DND-41 (cell line): ENCODE measurements at regions not wholly inside any gene's neighbourhood (a gene's known extent, or its start where the extent isn't known, plus 50 kb on each side); places are given as distances from the start of the nearest gene placed in this dataset.

ENCODE experiments used
- EZH2 ChIP-seq: IDR thresholded peaks from 3 replicates; pipeline ENCODE4 v1.6.1; 2012; ENCODE audit warnings: borderline replicate concordance, low read depth, mild to moderate bottlenecking, moderate library complexity, low read length, inconsistent platforms; ENCODE audit not compliant: severe bottlenecking
- TF ChIP-seq, protein P1 (sequence below): IDR thresholded peaks from 2 replicates; pipeline ENCODE4 v1.5.1; 2012; ENCODE audit warnings: borderline replicate concordance, low read length, moderate library complexity, mild to moderate bottlenecking; ENCODE audit not compliant: poor library complexity, severe bottlenecking; ENCODE audit errors: extremely low read depth

DNA sequence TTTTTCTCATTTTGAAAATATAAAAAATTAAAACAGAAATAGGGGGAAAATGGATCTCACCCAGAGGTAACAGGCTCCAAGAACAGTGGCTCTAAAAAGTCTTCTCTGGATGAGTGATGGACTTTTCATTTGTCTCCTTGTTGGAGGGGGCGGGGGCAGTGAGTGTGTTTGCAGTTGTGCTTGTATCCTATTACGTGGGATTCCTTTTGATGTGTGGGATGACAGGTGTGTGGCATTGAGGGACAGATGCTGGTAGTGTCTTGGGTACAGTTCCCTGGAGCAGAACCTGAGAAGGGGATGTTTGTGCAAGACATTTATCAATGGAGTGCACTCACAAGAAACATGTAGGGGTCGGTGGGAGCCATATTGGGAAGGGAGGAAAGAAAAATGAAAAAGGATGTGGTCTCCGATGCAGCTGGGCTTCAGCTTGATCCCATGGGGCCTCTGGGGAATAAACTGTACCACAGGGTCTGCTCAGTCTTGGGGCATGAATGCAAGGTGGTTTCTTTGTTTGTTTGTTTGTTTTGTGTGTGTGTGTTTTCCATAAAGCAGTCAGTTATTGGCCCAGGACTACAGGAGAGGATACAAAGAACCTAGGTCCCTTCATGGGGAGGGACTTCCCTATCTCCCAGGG, 120.0 kb upstream of the SLC35G4 start:
- TF ChIP-seq, protein P1, sequence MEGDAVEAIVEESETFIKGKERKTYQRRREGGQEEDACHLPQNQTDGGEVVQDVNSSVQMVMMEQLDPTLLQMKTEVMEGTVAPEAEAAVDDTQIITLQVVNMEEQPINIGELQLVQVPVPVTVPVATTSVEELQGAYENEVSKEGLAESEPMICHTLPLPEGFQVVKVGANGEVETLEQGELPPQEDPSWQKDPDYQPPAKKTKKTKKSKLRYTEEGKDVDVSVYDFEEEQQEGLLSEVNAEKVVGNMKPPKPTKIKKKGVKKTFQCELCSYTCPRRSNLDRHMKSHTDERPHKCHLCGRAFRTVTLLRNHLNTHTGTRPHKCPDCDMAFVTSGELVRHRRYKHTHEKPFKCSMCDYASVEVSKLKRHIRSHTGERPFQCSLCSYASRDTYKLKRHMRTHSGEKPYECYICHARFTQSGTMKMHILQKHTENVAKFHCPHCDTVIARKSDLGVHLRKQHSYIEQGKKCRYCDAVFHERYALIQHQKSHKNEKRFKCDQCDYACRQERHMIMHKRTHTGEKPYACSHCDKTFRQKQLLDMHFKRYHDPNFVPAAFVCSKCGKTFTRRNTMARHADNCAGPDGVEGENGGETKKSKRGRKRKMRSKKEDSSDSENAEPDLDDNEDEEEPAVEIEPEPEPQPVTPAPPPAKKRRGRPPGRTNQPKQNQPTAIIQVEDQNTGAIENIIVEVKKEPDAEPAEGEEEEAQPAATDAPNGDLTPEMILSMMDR = no peak
- TF ChIP-seq EZH2 = no peak
